Mammary epithelial cell (primary cell): ENCODE measurements at regions not wholly inside any gene's neighbourhood (a gene's known extent, or its start where the extent isn't known, plus 50 kb on each side); places are given as distances from the start of the nearest gene placed in this dataset.

Experiments used
- EZH2 ChIP-seq: IDR thresholded peaks from 2 replicates; pipeline ENCODE4 v1.6.1; 2012; ENCODE audit warnings: low read length, inconsistent platforms, borderline replicate concordance
- TF ChIP-seq, protein P1 (sequence below), 2 donors: IDR thresholded peaks in 1 of 2; conservative IDR thresholded peaks in 1 of 2; 2 replicates each; pipeline ENCODE4 v1.5.1; 2011 to 2012; ENCODE audit warnings: inconsistent platforms in 2 of 2, low read length in 2 of 2, mild to moderate bottlenecking in 2 of 2, control low read depth in 1 of 2, low read depth in 1 of 2; ENCODE audit not compliant: insufficient read depth in 1 of 2; ENCODE audit errors: extremely low read depth in 1 of 2

DNA sequence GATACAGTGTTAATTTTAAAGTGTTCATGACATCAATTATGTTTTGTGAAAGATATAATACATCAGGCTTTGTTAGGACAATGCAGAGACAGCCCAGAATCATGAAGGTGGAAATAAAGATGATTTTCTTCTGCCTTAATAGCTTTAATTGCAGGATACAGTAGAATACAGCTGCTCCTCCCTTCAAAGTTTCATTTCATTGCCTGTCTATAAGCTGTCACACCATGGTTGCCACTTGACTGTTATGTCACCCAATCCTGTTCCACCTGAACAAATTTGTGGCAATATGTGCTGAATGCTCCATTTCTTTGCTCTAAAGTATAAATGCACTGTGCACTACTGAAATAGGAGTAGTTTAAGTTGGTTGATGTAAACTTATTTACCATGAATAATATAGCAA lies 537.8 kb upstream of the ROBO2 start:
- TF ChIP-seq, protein P1, sequence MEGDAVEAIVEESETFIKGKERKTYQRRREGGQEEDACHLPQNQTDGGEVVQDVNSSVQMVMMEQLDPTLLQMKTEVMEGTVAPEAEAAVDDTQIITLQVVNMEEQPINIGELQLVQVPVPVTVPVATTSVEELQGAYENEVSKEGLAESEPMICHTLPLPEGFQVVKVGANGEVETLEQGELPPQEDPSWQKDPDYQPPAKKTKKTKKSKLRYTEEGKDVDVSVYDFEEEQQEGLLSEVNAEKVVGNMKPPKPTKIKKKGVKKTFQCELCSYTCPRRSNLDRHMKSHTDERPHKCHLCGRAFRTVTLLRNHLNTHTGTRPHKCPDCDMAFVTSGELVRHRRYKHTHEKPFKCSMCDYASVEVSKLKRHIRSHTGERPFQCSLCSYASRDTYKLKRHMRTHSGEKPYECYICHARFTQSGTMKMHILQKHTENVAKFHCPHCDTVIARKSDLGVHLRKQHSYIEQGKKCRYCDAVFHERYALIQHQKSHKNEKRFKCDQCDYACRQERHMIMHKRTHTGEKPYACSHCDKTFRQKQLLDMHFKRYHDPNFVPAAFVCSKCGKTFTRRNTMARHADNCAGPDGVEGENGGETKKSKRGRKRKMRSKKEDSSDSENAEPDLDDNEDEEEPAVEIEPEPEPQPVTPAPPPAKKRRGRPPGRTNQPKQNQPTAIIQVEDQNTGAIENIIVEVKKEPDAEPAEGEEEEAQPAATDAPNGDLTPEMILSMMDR (conservative IDR thresholded peaks at IDR 0.05 in 1 of 2, IDR thresholded peaks at IDR 0.05 in 1 of 2; ENCODE audit: extremely low read depth in 1 of 2, insufficient read depth in 1 of 2, low read depth in 1 of 2, low read length in 2 of 2): no peak
- TF ChIP-seq EZH2: no peak
